Erythroblast (primary cell): ENCODE measurements at regions not wholly inside any gene's neighbourhood (a gene's known extent, or its start where the extent isn't known, plus 50 kb on each side); places are given as distances from the start of the nearest gene placed in this dataset.
A peak's percentile ranks its signal among the peaks of the same experiment; 100 is the strongest.

Source experiments
- DNase-seq, 2 experiments: peaks; one replicate each; lab custom pipeline; 2025; lab: John Stamatoyannopoulos, UW
- GATA1 ChIP-seq: IDR thresholded peaks from 2 replicates; pipeline ENCODE4 v1.6.1; 2011; ENCODE audit warnings: low read depth, mild to moderate bottlenecking, control low read depth, low read length, moderate library complexity
- POLR2A ChIP-seq: IDR thresholded peaks from 2 replicates; pipeline ENCODE4 v1.6.1; 2011; ENCODE audit warnings: mild to moderate bottlenecking, low read length

DNA sequence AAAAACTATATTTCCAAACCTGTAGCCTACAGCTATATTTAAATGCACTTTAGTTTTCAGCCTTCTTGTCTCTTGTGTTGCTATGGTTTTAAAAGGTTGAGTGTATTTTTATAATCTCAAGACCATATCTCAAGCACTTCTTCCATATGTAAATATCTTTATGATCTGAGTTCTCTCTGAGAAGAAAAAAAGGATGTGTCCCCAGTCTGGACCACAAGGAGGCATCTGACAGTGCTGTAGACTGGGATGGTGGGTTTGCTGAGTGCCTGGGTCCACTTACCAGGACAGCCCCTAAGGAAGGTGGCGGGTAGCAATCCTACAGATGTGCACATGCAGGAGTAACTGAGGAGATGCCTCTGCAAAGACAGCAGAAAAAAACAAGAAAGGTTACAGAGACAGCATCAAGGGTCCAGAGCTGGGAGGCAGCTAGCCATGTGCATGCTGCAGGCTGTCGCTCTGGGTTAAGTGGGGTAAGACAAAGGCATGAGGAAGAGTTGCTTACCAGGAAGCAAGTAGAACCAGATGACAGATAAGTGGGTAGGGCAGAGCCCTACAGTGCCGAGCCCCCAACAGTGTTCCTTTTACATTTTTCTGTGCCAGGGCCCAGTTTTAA is 70.6 kb upstream of the SNRK start:
- DNase-seq = peak in 1 of 2 experiments; percentile 2
- TF ChIP-seq GATA1 (no peak), POLR2A (no peak)

DNA sequence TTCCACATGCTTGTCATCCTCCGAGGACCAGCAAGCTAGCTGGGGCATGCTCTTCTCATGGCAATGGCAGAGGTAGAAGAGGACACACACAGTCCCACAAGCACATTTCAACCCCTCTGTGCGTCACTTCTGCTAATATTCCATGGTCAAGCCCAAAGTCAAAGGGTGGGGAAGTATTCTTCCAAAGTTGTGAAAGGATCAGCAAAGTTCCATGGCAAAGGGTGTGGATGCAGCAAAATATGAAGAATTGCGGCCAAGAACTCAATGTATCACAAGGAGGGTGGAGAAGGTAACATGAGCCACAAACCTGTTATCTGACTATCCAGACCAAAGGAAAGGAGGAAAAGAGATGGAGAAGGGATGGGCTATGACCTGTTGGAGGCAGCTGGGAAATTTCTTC is 71.2 kb upstream of the SNRK start:
- TF ChIP-seq GATA1 (no peak), POLR2A (no peak)
- DNase-seq = no peak

- DNase-seq = no peak
- TF ChIP-seq GATA1 (no peak), POLR2A (no peak)
Observed at GRCh38 chr3:43214616-43215015, 71.7 kb upstream of the SNRK start.

GRCh38 chr3:43213631-43214030 is 72.7 kb upstream of the SNRK start:
- TF ChIP-seq POLR2A (no peak), GATA1 (no peak)
- DNase-seq = no peak

DNA sequence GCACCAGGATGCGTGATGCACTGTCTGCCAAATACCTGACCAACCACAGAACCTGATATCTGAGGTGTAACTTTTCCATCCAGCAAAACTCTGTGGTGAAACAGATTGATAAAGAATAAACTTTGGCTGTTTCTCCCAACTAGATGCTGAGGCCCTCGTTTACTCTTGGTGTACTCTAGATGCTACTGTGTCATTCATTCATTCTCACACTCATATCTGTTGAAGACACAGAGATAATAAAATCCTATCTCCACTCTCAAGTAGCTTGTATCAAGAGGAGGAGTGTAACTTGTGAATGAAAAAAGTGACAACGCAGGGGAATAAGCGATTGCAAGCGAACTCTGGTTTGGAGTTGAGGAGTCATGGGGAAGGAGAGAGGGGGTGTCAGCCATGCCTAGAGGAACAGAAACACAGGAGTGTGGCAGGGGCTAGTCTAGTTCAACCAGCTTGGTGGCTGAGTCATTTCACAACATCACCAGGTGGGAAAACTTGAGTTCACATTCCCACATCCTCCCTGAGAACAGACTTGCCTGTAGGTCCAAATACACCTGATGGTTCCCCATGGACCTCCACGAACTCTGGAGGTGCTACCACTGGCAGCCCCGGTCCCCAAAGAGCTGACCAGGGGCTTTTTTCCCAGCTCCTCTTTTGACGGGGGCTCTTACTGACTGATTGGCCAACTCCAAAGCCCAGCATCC is 73.3 kb upstream of the SNRK start:
- no peak for DNase-seq
- TF ChIP-seq POLR2A (no peak), GATA1 (no peak)

DNA sequence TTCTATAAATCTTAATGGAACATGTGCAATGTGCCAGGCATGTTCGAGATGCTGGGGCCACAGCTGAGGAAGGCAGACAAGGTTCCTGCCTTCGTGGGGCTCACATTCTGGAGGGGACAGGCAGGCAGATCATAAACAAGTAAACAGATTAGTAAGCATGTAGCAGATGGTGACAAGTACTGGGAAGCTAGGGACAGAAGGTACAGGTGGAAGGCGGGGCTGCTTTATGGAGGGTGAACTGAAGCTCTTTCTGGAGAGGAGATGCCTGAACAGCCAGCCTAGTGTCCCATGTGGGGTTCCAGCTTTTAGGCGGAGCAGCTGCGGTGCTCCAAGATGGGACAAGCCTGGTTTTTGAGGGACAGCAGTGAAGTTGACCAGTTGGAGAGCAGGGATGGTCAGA is 74.7 kb upstream of the SNRK start:
- no peak for DNase-seq
- TF ChIP-seq GATA1 (no peak), POLR2A (no peak)

- TF ChIP-seq POLR2A (no peak), GATA1 (no peak)
Observed at GRCh38 chr3:43210049-43211027, 76.0 kb upstream of the SNRK start.

DNA sequence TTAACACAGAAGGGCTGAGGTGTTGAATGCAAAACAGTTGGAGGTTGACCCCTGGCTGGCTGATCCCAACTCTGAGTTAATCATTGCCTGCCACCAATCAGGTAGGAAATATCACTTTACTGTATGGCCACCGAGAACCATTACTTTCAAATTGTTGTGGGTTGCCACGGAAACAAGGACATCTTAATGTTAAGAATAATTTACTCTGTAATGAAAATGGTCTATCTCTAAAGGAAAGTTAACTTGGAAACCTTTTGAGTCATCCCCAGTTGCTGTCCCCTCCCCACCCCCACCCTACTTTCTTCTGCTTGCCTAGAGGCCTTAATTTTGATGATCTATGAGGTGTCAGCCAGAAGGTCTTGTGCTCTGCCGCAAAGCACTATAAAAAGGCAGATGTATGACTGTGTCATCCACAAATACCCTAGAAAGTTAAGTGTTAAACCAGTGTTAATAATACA is 78.7 kb upstream of the SNRK start:
- no peak for DNase-seq
- TF ChIP-seq GATA1 (no peak), POLR2A (no peak)

More at GRCh38 chr3:43210049-43211027, 76.0 kb upstream of the SNRK start:
- DNase-seq = no peak

- TF ChIP-seq GATA1 = no peak
- TF ChIP-seq POLR2A = no peak
- DNase-seq = no peak
Observed at GRCh38 chr3:43206632-43207031, 79.7 kb upstream of the SNRK start.

DNA sequence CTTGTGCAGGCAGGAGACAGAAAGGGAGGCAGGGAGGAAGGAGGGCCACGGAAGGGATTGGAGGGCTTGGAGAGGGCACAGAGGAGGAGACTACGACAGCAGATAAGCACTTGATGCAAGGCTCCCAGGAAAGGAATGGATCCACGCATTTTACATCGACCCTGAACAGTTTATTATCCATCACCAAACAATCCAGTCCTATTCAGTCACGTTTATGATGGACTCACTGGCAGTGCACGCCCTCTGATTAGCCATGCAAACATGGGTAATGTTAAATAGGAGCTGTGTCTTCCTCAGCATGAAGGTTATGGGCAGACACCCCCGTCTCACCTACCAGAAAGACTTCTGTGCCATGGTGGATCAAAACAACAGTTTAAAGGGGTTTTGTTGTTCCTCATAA is 80.2 kb upstream of the SNRK start:
- TF ChIP-seq POLR2A (no peak), GATA1 (no peak)
- no peak for DNase-seq

DNA sequence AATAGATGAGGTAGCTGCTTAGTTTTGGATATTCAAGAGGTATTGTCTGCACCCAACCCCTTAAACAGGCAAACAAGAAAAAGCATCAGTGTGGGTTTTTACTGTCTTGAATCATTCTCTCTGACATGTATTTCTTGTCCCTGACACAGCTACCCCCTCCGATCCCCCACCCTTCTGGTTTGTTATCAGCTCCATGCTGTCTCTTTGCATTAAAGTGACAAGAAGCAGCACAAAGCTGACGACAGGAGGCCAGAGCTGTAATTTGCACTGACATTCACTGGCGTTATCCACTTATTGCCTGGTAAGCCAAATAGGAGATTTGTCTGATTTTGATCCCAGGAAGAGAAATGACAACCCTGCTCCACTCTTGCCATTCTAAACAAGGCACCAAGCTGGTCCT is 83.3 kb upstream of the SNRK start:
- no peak for TF ChIP-seq GATA1
- TF ChIP-seq POLR2A = no peak
- no peak for DNase-seq

DNA sequence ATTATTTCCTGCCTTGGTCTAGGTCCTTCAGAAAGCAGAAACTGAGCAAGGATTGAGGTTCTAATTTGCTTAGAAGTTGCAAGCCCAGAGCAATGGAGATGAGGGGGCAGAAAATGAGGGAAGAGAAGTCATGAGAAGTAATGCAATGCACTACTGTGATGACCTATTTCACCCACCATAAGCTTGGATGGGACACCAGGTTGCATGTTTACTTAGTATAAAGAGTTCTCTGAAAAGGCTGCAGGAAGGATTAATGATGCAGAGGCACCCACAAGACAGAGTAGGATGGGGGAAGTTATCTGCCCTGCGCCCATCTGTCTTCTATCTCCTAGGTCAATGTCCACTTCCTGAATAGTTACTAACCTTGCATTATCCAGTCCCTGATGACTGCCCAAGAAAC is 84.8 kb upstream of the SNRK start:
- DNase-seq = no peak
- TF ChIP-seq POLR2A (no peak), GATA1 (no peak)

DNA sequence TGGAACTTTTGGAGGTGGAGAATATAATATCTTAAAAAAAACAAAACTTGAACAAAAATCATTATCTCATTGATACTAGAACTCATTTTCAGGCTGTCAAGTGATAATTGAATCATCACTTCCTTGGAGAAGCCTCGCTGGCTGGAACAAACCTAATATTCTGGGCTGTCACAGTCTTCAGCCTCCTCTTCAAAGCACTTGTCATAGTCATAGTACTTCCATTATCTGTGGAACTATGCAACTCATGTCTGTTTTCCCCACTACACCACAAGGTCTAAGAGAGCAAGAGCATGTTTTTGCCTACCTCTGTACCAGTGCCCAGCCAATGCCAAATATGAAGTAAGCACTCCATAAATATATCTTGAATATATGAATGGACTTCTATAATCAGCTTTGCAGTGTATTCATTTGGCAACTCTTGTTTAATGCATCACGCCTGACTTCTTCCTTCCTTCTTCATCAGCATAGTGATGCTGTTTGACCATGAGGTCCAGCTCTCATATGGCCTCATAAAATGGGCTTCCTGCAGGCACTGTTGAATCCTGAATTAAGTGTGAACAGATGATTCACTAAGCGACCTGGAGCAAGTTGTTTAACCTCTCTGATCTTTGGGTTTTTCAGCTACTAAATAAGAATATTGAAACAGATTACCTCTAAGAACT is 86.6 kb upstream of the SNRK start:
- TF ChIP-seq GATA1 (no peak), POLR2A (no peak)

GRCh38 chr3:43198791-43199644 is 87.3 kb upstream of the SNRK start:
- TF ChIP-seq POLR2A (no peak), GATA1 (no peak)
- DNase-seq = no peak

More for the DNA sequence above, 86.6 kb upstream of the SNRK start:
- no peak for DNase-seq
